Adrenal gland (tissue), 5 donors: ENCODE measurements at regions not wholly inside any gene's neighbourhood (a gene's known extent, or its start where the extent isn't known, plus 50 kb on each side); places are given as distances from the start of the nearest gene placed in this dataset.

Experiments
- CTCF ChIP-seq, 6 experiments: fragments of 450-650 bp in 4 of 6; fragments of 200-600 bp in 2 of 6; sonication (generic) in 1 of 6; IDR thresholded peaks; 1 replicate in 5 of 6; 2 replicates in 1 of 6; pipeline versions ENCODE4 v1.5.1 to v1.8.0; 2016 to 2021; ENCODE audit warnings: antibody characterized with exemption in 6 of 6, mild to moderate bottlenecking in 2 of 6, moderate library complexity in 1 of 6
- POLR2A ChIP-seq, 2 donors: fragments of 450-650 bp; IDR thresholded peaks; one replicate each; pipeline ENCODE4 v1.6.1; 2017; ENCODE audit warnings: antibody characterized with exemption in 2 of 2, mild to moderate bottlenecking in 2 of 2, moderate library complexity in 1 of 2
- donor health status: DM: no; HTN: no; CAD: no.

- no peak for TF ChIP-seq POLR2A (IDR thresholded peaks at IDR 0.05)
- TF ChIP-seq CTCF (IDR thresholded peaks at IDR 0.05) = no peak
Measured at GRCh38 chr2:19250906-19251305, 107.5 kb downstream of the OSR1 start.
